ENCODE measurements at regions not wholly inside any gene's neighbourhood (a gene's known extent, or its start where the extent isn't known, plus 50 kb on each side); places are given as distances from the start of the nearest gene placed in this dataset.

GRCh38 chr14:53478174-53478573 lies 325.1 kb upstream of the DDHD1 start:
- Mint-ChIP-seq H3K4me1 (ENCODE audit: low read depth) (no peaks in the 10 kb centered on the region), H3K27me3 (ENCODE audit: low read depth) (no peaks in the 10 kb centered on the region), H3K27ac (no peak overlapping the region), H3K9me3 (peaks cover 21% of the 10 kb centered on the region), H3K36me3 (ENCODE audit: low read depth) (peaks cover 3% of the 10 kb centered on the region), H3K4me3 (ENCODE audit: low read depth) (no peak overlapping the region)
- intact Hi-C loops (cut with micrococcal nuclease), result no loop called here
- DNase-seq (ENCODE audit: low spot score), result no peak

GRCh38 chr14:53473480-53473879 lies 320.4 kb upstream of the DDHD1 start:
- intact Hi-C loops (cut with micrococcal nuclease), result no loop called here
- no peak for DNase-seq (ENCODE audit: low spot score)
- no peaks in the 10 kb centered on the region for H3K27me3 Mint-ChIP-seq (ENCODE audit: low read depth)
- H3K4me1 Mint-ChIP-seq (ENCODE audit: low read depth), result no peaks in the 10 kb centered on the region
- no peak overlapping the region for H3K4me3 Mint-ChIP-seq (ENCODE audit: low read depth)
- no peak overlapping the region for H3K27ac Mint-ChIP-seq
- no peaks in the 10 kb centered on the region for H3K9me3 Mint-ChIP-seq
- no peaks in the 10 kb centered on the region for H3K36me3 Mint-ChIP-seq (ENCODE audit: low read depth)

- no peak overlapping the region for H3K27ac Mint-ChIP-seq
- intact Hi-C loops (cut with micrococcal nuclease), result no loop called here
- no peaks in the 10 kb centered on the region for H3K27me3 Mint-ChIP-seq (ENCODE audit: low read depth)
- DNase-seq (ENCODE audit: low spot score), result no peak
- no peaks in the 10 kb centered on the region for H3K36me3 Mint-ChIP-seq (ENCODE audit: low read depth)
- H3K4me3 Mint-ChIP-seq (ENCODE audit: low read depth), result no peak overlapping the region
- H3K4me1 Mint-ChIP-seq (ENCODE audit: low read depth), result no peaks in the 10 kb centered on the region
- H3K9me3 Mint-ChIP-seq, result no peaks in the 10 kb centered on the region
Observed at GRCh38 chr14:53472306-53472705, 319.2 kb upstream of the DDHD1 start.

- H3K4me1 Mint-ChIP-seq (ENCODE audit: low read depth), result no peaks in the 10 kb centered on the region
- intact Hi-C loops (cut with micrococcal nuclease), result no loop called here
- H3K9me3 Mint-ChIP-seq, result no peaks in the 10 kb centered on the region
- no peaks in the 10 kb centered on the region for H3K27me3 Mint-ChIP-seq (ENCODE audit: low read depth)
- DNase-seq (ENCODE audit: low spot score), result no peak
- peaks cover 3% of the 10 kb centered on the region for H3K36me3 Mint-ChIP-seq (ENCODE audit: low read depth)
- no peak overlapping the region for H3K4me3 Mint-ChIP-seq (ENCODE audit: low read depth)
- no peak overlapping the region for H3K27ac Mint-ChIP-seq
Observed at GRCh38 chr14:53470351-53471043, 317.4 kb upstream of the DDHD1 start.

GRCh38 chr14:53468876-53469275 lies 315.8 kb upstream of the DDHD1 start:
- peaks cover 5% of the 10 kb centered on the region for H3K4me1 Mint-ChIP-seq (ENCODE audit: low read depth)
- intact Hi-C loops (cut with micrococcal nuclease), result no loop called here
- H3K27ac Mint-ChIP-seq, result no peak overlapping the region
- H3K36me3 Mint-ChIP-seq (ENCODE audit: low read depth), result peaks cover 8% of the 10 kb centered on the region
- H3K4me3 Mint-ChIP-seq (ENCODE audit: low read depth), result no peak overlapping the region
- no peak for DNase-seq (ENCODE audit: low spot score)
- H3K27me3 Mint-ChIP-seq (ENCODE audit: low read depth), result no peaks in the 10 kb centered on the region
- peaks cover 4% of the 10 kb centered on the region for H3K9me3 Mint-ChIP-seq

GRCh38 chr14:53464376-53464775 lies 311.3 kb upstream of the DDHD1 start:
- H3K27ac Mint-ChIP-seq, result no peak overlapping the region
- H3K9me3 Mint-ChIP-seq, result peaks cover 4% of the 10 kb centered on the region
- intact Hi-C loops (cut with micrococcal nuclease), result loop anchor here (5.0 kb wide), 1 partner anchor 48 kb away; no protein-coding TSS in a partner anchor
- H3K36me3 Mint-ChIP-seq (ENCODE audit: low read depth), result peaks cover 11% of the 10 kb centered on the region
- H3K4me3 Mint-ChIP-seq (ENCODE audit: low read depth), result no peak overlapping the region
- H3K27me3 Mint-ChIP-seq (ENCODE audit: low read depth), result no peaks in the 10 kb centered on the region
- no peak for DNase-seq (ENCODE audit: low spot score)
- peaks cover 35% of the 10 kb centered on the region for H3K4me1 Mint-ChIP-seq (ENCODE audit: low read depth)

- peaks cover 39% of the 10 kb centered on the region for H3K4me1 Mint-ChIP-seq (ENCODE audit: low read depth)
- H3K4me3 Mint-ChIP-seq (ENCODE audit: low read depth), result peak overlapping the region; percentile 42
- H3K9me3 Mint-ChIP-seq, result peaks cover 4% of the 10 kb centered on the region
- peak; percentile 19 for DNase-seq (ENCODE audit: low spot score)
- intact Hi-C loops (cut with micrococcal nuclease), result loop anchor here (5.0 kb wide), 1 partner anchor 49 kb away; no protein-coding TSS in a partner anchor
- no peaks in the 10 kb centered on the region for H3K27me3 Mint-ChIP-seq (ENCODE audit: low read depth)
- peaks cover 15% of the 10 kb centered on the region for H3K36me3 Mint-ChIP-seq (ENCODE audit: low read depth)
- H3K27ac Mint-ChIP-seq, result peak overlapping the region; percentile 85
Observed at GRCh38 chr14:53462931-53463778, 310.0 kb upstream of the DDHD1 start.

GRCh38 chr14:53461858-53462257 lies 308.7 kb upstream of the DDHD1 start:
- H3K36me3 Mint-ChIP-seq (ENCODE audit: low read depth), result peaks cover 15% of the 10 kb centered on the region
- H3K9me3 Mint-ChIP-seq, result peaks cover 4% of the 10 kb centered on the region
- intact Hi-C loops (cut with micrococcal nuclease), result loop anchor here (5.0 kb wide), 1 partner anchor 50 kb away; no protein-coding TSS in a partner anchor
- H3K4me3 Mint-ChIP-seq (ENCODE audit: low read depth), result no peak overlapping the region
- peaks cover 41% of the 10 kb centered on the region for H3K4me1 Mint-ChIP-seq (ENCODE audit: low read depth)
- no peaks in the 10 kb centered on the region for H3K27me3 Mint-ChIP-seq (ENCODE audit: low read depth)
- no peak for DNase-seq (ENCODE audit: low spot score)
- H3K27ac Mint-ChIP-seq, result no peak overlapping the region

- peaks cover 13% of the 10 kb centered on the region for H3K36me3 Mint-ChIP-seq (ENCODE audit: low read depth)
- intact Hi-C loops (cut with micrococcal nuclease), result loop anchor here (5.0 kb wide), 1 partner anchor 52 kb away; no protein-coding TSS in a partner anchor
- peak overlapping the region; percentile 38 for H3K27ac Mint-ChIP-seq
- peaks cover 41% of the 10 kb centered on the region for H3K4me1 Mint-ChIP-seq (ENCODE audit: low read depth)
- peaks cover 4% of the 10 kb centered on the region for H3K9me3 Mint-ChIP-seq
- no peak for DNase-seq (ENCODE audit: low spot score)
- H3K4me3 Mint-ChIP-seq (ENCODE audit: low read depth), result no peak overlapping the region
- H3K27me3 Mint-ChIP-seq (ENCODE audit: low read depth), result no peaks in the 10 kb centered on the region
Observed at GRCh38 chr14:53460544-53460943, 307.4 kb upstream of the DDHD1 start.

GRCh38 chr14:53458368-53458814 lies 305.3 kb upstream of the DDHD1 start:
- intact Hi-C loops (cut with micrococcal nuclease), result no loop called here
- H3K4me1 Mint-ChIP-seq (ENCODE audit: low read depth), result peaks cover 32% of the 10 kb centered on the region
- no peak overlapping the region for H3K4me3 Mint-ChIP-seq (ENCODE audit: low read depth)
- no peak overlapping the region for H3K27ac Mint-ChIP-seq
- H3K9me3 Mint-ChIP-seq, result no peaks in the 10 kb centered on the region
- peaks cover 7% of the 10 kb centered on the region for H3K36me3 Mint-ChIP-seq (ENCODE audit: low read depth)
- H3K27me3 Mint-ChIP-seq (ENCODE audit: low read depth), result peaks cover 2% of the 10 kb centered on the region
- no peak for DNase-seq (ENCODE audit: low spot score)

- no peak for DNase-seq (ENCODE audit: low spot score)
- Mint-ChIP-seq H3K27ac (no peak overlapping the region), H3K9me3 (no peaks in the 10 kb centered on the region), H3K36me3 (ENCODE audit: low read depth) (peaks cover 7% of the 10 kb centered on the region), H3K4me1 (ENCODE audit: low read depth) (peaks cover 22% of the 10 kb centered on the region), H3K4me3 (ENCODE audit: low read depth) (no peak overlapping the region), H3K27me3 (ENCODE audit: low read depth) (peaks cover 2% of the 10 kb centered on the region)
- intact Hi-C loops (cut with micrococcal nuclease), result no loop called here
Observed at GRCh38 chr14:53456931-53457330, 303.8 kb upstream of the DDHD1 start.

- Mint-ChIP-seq H3K4me1 (ENCODE audit: low read depth) (no peaks in the 10 kb centered on the region), H3K27ac (no peak overlapping the region), H3K9me3 (no peaks in the 10 kb centered on the region), H3K36me3 (ENCODE audit: low read depth) (no peaks in the 10 kb centered on the region), H3K27me3 (ENCODE audit: low read depth) (peaks cover 6% of the 10 kb centered on the region), H3K4me3 (ENCODE audit: low read depth) (no peak overlapping the region)
- DNase-seq (ENCODE audit: low spot score), result no peak
- intact Hi-C loops (cut with micrococcal nuclease), result no loop called here
Observed at GRCh38 chr14:53452005-53452673, 299.0 kb upstream of the DDHD1 start.

Measured in activated T-helper 2 cell treated with anti-CD3 and anti-CD28 coated beads, Interferon-gamma antibody, Interleukin-2, Interleukin-4, amounts not matched to agents 10 μg/mL and 5 μg/mL and 100 μg/mL, durations not matched to agents 14 hours and 24 hours and 36 hours (primary cell).